HG03196 (cell line): ENCODE measurements at regions not wholly inside any gene's neighbourhood (a gene's known extent, or its start where the extent isn't known, plus 50 kb on each side); places are given as distances from the start of the nearest gene placed in this dataset.
"Not testable (repeated sequence)": the region's sequence is repeated elsewhere in the genome, so short reads cannot be mapped to it uniquely, and the experiment has no call there.

Source experiments
- ATAC-seq: cut with Tn5 transposase; IDR thresholded peaks from one replicate; pipeline ENCODE4 v1.9.1; 2021; ENCODE audit not compliant: unreplicated experiment

DNA sequence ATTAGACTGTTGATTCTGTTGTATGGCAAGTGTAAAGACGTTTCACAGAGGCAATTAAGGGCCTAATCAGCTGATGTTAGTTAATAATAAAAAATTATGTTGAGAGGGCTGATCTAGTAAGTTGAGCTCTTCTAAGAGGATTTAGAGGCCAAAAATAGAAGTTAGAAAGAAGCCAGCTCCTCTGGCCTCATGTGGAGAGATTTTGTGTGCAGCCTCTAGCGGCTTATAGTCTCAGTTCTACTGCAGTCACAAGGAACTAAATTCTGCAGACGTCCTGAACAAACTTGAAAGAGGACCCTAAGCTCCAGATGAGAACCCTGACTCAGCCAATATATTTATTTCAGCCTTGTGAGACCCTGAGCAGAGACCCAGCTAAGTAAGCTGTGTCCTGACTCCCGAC is 498.6 kb downstream of the BTBD3 start:
- no peak for ATAC-seq

GRCh38 chr20:12433724-12434123 is 516.0 kb downstream of the BTBD3 start:
- no peak for ATAC-seq

DNA sequence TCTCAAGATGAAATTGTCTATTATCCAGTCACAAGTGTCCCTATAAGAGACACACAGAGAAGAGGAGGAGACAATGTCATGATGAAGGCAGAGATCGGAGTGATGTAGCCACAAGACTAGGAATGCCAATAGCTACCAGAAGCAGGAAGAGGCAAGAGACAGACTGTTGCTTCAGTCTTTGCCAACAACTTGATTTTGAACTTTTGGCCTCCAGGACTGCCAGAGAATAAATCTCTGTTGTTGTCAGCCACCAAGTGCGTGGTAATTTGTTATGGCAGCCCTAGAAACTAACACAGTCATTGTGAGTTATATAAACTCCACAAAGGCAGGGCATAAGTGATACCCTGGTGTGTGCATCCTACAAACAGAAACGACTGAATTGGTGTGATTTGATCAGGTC is 517.0 kb downstream of the BTBD3 start:
- ATAC-seq = no peak

- no peak for ATAC-seq
These were observed 517.6 kb downstream of the BTBD3 start for GRCh38 chr20:12435268-12435667.

DNA sequence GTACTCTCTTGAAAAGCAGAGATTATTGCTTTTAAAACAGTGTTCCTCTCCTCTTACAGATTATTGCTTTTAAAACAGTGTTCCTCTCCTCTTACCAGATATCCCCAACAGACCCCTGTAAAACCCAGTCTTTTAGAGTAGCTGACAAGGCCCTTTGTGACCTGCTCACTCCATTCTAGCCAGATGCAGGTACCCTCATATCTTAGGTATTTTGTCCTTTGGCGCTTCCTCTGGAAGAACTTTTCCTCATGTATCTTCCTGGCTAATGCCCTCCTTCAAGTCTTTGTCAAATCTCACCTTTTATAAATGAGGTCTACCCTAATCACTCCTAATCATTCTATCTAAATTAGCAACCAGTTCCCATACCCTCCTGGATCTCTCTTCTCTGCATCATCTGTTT is 536.0 kb downstream of the BTBD3 start:
- ATAC-seq = no peak

DNA sequence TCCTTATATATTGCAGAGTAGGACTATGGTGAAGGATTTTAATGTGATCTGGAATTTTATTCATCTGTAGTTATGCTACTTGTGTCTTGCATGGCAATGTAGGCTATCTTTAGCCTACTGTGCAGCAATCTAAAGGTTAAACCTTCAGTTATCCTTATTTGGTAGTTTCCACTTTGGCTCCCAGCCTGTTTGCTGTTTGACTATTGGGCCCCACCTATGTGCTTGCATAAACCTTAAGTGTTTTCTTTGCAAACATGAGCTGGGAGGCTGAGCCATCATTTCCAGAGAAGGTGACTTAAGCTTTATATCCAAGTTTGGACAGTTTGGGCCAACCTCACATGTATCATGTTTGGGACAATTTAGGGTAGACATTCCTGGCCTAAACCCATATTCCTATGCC is 537.5 kb downstream of the BTBD3 start:
- no peak for ATAC-seq

DNA sequence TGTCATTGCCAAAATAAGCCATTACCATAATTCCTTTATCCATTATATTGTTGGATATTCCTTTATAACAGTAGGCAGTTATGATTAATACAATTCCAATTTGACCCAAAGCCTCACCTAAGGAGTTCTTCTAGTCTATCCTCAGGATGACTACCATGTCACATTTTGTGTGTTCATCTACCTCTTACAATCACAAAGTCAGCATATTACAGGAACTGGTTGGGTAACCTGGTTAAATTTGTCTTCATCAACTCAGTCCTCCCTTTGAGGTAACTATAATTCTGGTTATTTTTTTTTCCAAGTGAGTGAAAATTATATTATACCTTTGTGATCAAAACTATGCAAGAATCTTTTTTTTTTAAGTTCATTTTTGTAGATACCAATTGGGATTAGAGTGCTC is 540.5 kb downstream of the BTBD3 start:
- ATAC-seq = no peak

- ATAC-seq = no peak
These were observed 544.7 kb upstream of the SPTLC3 start for GRCh38 chr20:12464036-12464435.

GRCh38 chr20:12466915-12467314 is 541.9 kb upstream of the SPTLC3 start:
- no peak for ATAC-seq

DNA sequence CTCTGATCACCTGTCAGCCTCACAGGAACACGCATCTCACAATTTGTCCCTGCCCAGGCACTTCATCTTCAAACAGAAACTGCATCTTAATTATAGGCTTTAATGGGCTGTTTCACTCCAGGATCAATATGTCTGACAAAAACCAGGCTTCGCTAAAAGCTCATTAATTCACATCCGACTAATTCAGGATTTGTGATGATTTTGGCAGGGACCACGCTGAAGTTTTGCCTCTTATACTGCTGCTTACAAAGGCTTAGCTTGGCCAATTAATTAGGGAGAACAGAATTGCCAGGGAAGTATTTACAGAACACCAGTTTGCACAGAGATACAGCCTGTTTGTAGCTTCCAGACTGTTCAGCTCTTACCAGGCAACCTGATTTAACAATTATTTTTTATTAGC is 541.0 kb upstream of the SPTLC3 start:
- no peak for ATAC-seq

DNA sequence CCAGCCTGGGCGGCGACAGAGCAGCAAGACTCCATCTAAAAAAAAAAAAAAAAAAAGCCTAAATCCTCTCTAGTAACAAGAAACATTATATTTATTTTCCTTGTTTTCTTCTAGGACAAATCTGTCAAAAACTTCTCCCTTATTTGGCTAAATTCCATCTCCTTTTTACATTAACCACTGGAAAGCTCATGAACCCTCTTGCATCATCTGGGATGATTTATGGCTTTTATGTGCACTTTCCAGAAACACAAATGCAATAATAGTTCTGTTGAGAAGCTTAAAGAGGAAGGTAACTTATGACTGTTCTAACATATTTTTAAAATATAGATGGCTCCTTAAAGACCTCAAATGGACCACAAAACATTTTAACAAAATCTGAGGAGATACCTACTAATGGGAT is 526.1 kb upstream of the SPTLC3 start:
- no peak for ATAC-seq

GRCh38 chr20:12502443-12502842 is 506.3 kb upstream of the SPTLC3 start:
- ATAC-seq = no peak

DNA sequence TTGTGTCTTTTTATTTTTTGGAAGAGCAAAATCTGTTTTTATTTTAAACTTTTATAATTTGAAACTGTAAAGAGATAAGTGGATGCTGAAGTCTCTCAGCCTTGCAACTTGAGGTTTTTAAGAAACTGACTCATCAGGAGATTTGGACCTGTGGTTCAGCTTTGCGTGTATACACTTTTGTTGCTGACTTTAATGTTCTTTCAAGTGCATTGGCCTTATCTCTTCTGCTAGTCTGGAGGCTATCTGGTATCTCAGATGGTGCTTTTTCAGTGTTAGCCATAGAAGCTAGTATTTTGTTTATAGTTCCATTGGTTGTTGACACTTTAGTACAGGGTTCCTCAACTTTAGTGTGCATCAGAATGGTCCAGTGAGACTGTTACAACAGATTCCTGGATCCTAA is 504.0 kb upstream of the SPTLC3 start:
- no peak for ATAC-seq

DNA sequence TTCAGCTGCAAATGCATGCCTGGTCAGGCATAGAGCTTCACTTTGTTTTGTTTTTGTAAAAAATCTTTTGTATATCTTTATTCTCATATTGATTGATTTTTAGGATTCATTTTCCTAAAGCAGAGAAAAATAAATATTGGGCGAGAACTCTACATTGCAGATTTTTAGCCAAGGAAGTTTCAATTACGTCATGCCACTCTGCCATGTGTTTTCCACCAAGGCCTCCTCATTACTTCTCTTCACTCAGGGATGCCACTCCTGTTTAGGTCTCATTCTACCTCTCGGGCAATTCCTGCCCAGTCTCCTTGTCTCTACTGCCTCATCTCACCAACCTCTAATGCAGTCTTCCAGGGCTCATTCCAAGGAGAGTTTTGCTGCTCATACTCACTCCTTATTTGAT is 497.3 kb upstream of the SPTLC3 start:
- no peak for ATAC-seq

GRCh38 chr20:12512755-12513154 is 496.0 kb upstream of the SPTLC3 start:
- no peak for ATAC-seq

- ATAC-seq = no peak
These were observed 480.7 kb upstream of the SPTLC3 start for GRCh38 chr20:12528104-12528503.

- ATAC-seq = no peak
These were observed 480.2 kb upstream of the SPTLC3 start for GRCh38 chr20:12528591-12529041.

DNA sequence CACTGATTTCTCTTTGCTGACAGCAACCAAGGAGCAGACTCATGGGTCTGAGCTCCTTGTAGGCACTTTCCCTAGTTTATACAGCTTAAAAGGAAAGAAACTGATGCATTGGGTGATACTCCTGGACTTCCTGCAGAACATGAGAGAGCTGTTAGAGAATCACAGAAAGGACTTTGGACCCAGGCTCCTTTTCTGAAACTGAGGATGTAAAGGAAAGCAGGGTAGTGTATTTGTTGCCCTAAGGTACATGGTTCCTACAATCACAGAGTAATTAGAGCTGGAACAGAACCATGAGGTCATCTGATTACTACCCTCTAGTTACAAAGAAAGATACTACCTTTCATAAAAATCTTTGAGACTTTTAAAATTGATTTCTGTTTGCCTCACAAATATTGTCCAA is 477.1 kb upstream of the SPTLC3 start:
- ATAC-seq = no peak

DNA sequence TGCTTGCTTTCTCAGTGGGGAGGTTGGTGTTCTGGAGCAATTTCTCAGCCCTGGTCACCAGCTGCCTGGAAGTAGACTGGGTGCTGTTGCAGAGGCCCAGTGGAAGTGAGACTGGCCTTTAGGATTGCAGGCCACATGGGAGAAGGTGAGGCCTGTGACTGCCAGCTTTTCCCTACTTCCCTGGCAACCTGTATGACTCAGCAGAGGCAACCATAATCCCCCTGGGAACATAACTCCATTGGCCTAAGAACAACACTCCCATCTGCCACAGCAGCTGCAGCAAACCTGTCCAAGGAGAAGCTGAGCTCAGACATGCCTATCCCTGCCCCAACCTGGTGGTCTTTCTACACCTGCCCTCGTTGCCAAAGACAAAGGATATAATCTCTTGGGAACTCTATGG is 473.5 kb upstream of the SPTLC3 start:
- ATAC-seq = no peak

- ATAC-seq = no peak
These were observed 473.0 kb upstream of the SPTLC3 start for GRCh38 chr20:12535770-12536169.

DNA sequence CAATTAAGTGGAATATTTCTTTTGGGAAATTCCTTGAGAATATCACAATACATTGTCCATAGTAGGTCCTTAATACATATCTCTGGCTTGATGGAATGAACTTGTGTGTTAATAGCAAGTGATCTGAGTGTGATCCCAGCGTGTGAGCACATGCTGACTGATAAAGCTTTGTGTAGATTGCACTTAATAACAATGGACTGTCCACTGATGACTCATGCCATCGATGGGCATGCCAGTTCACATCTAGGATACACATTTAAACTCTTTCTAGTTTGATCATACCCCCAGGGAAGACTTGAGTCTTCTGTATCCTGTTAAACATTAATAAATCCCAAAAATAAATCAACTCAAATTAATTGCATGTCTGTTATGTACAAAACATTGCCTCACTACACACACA is 454.3 kb upstream of the SPTLC3 start:
- ATAC-seq = no peak

GRCh38 chr20:12555369-12555768 is 453.4 kb upstream of the SPTLC3 start:
- no peak for ATAC-seq

DNA sequence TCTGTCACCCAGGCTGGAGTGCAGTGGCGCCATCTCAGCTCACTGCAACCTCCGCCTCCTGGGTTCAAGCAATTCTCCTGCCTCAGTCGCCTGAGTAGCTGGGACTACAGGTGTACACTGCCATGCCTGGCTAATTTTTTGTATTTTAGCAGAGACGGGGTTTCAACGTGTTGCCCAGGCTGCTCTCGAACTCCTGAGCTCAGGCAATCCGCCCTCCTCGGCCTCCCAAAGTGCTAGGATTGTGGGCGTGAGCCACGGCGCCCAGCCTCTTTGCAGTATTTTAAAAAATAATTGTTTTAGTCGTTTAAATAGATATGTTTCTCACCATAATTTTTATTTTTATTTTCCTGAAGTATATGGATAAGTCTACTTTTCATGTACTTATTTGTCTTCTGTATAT is 452.9 kb upstream of the SPTLC3 start:
- not testable (repeated sequence) for ATAC-seq

GRCh38 chr20:12557224-12557623 is 451.5 kb upstream of the SPTLC3 start:
- no peak for ATAC-seq
